Keratinocyte (primary cell): ENCODE measurements at regions not wholly inside any gene's neighbourhood (a gene's known extent, or its start where the extent isn't known, plus 50 kb on each side); places are given as distances from the start of the nearest gene placed in this dataset.

Experiments used
- CTCF ChIP-seq, 3 experiments: IDR thresholded peaks in 1 of 3; conservative IDR thresholded peaks in 1 of 3; optimal IDR thresholded peaks in 1 of 3; 2 replicates in 2 of 3; 3 replicates in 1 of 3; pipeline versions ENCODE3 to v1.5.1; 2011; ENCODE audit warnings: low read length in 3 of 3, mild to moderate bottlenecking in 3 of 3, moderate library complexity in 2 of 3, control low read depth in 1 of 3, inconsistent platforms in 1 of 3; ENCODE audit not compliant: insufficient read depth in 2 of 3; ENCODE audit errors: extremely low read depth in 1 of 3
- EZH2 ChIP-seq: IDR thresholded peaks from one replicate; pipeline ENCODE4 v1.6.1; 2012; ENCODE audit warnings: inconsistent platforms, mild to moderate bottlenecking, low read length, moderate library complexity

GRCh38 chr5:115439042-115439441 is 105.5 kb downstream of the FEM1C start:
- TF ChIP-seq EZH2, result no peak
- no peak for TF ChIP-seq CTCF (optimal IDR thresholded peaks at IDR 0.05 in 1 of 3, IDR thresholded peaks at IDR 0.05 in 1 of 3, conservative IDR thresholded peaks at IDR 0.05 in 1 of 3; ENCODE audit: extremely low read depth in 1 of 3, insufficient read depth in 2 of 3, low read length in 3 of 3)
